Smooth muscle cell (in vitro differentiated cells): ENCODE measurements at regions not wholly inside any gene's neighbourhood (a gene's known extent, or its start where the extent isn't known, plus 50 kb on each side); places are given as distances from the start of the nearest gene placed in this dataset.

Experiments
- DNase-seq: peaks from one replicate; lab custom pipeline; 2025; ENCODE audit not compliant: unreplicated experiment; lab: John Stamatoyannopoulos, UW
- H2AFZ ChIP-seq: fragments of 200-600 bp; sonication (generic); 2 replicates; pipeline ENCODE4 v1.6.0; 2016; ENCODE audit warnings: antibody characterized with exemption, low read depth, mild to moderate bottlenecking
- H3F3A ChIP-seq: fragments of 200-600 bp; sonication (generic); 2 replicates; pipeline ENCODE4 v1.6.0; 2017; ENCODE audit warnings: antibody characterized with exemption, low read depth
- H3K27ac ChIP-seq: fragments of 200-600 bp; sonication (generic); 2 replicates; pipeline ENCODE4 v1.5.1; 2016; ENCODE audit warnings: low read depth, mild to moderate bottlenecking
- H3K27me3 ChIP-seq: fragments of 200-600 bp; sonication (generic); 2 replicates; pipeline ENCODE4 v1.6.1; 2016; ENCODE audit warnings: low read depth, mild to moderate bottlenecking
- H3K36me3 ChIP-seq: fragments of 200-600 bp; sonication (generic); 2 replicates; pipeline ENCODE4 v1.5.1; 2016; ENCODE audit warnings: low read depth
- H3K4me1 ChIP-seq: fragments of 200-600 bp; sonication (generic); 2 replicates; pipeline ENCODE4 v1.5.1; 2016; ENCODE audit warnings: low read depth
- H3K4me2 ChIP-seq: fragments of 200-600 bp; sonication (generic); 2 replicates; pipeline ENCODE4 v1.6.0; 2016; ENCODE audit warnings: mild to moderate bottlenecking
- H3K4me3 ChIP-seq: fragments of 200-600 bp; sonication (generic); 2 replicates; pipeline ENCODE4 v1.5.1; 2016; ENCODE audit warnings: mild to moderate bottlenecking
- H3K79me2 ChIP-seq: fragments of 200-600 bp; sonication (generic); 2 replicates; pipeline ENCODE4 v1.6.0; 2016; ENCODE audit warnings: low read depth, mild to moderate bottlenecking
- H3K9ac ChIP-seq: fragments of 200-600 bp; sonication (generic); 2 replicates; pipeline ENCODE4 v1.6.0; 2016; ENCODE audit warnings: low read depth
- H3K9me3 ChIP-seq: fragments of 200-600 bp; sonication (generic); replicated peaks from 2 replicates; pipeline ENCODE4 v1.5.1; 2016; ENCODE audit warnings: low read depth
- H4K20me1 ChIP-seq: fragments of 200-600 bp; sonication (generic); 2 replicates; pipeline ENCODE4 v1.6.0; 2016; ENCODE audit warnings: low read depth
- WGBS: methylation state at CpG from one replicate; pipeline ENCODE4 v1.1.7; 2016; ENCODE audit warnings: low lambda C conversion rate; 5-methylcytosine and 5-hydroxymethylcytosine counted together
- TF ChIP-seq, protein P1 (sequence below): fragments of 200-600 bp; sonication (generic); IDR thresholded peaks from 2 replicates; pipeline ENCODE4 v1.5.1; 2017; ENCODE audit warnings: borderline replicate concordance, mild to moderate bottlenecking, antibody characterized with exemption; ENCODE audit not compliant: insufficient read depth, poor library complexity, severe bottlenecking

DNA sequence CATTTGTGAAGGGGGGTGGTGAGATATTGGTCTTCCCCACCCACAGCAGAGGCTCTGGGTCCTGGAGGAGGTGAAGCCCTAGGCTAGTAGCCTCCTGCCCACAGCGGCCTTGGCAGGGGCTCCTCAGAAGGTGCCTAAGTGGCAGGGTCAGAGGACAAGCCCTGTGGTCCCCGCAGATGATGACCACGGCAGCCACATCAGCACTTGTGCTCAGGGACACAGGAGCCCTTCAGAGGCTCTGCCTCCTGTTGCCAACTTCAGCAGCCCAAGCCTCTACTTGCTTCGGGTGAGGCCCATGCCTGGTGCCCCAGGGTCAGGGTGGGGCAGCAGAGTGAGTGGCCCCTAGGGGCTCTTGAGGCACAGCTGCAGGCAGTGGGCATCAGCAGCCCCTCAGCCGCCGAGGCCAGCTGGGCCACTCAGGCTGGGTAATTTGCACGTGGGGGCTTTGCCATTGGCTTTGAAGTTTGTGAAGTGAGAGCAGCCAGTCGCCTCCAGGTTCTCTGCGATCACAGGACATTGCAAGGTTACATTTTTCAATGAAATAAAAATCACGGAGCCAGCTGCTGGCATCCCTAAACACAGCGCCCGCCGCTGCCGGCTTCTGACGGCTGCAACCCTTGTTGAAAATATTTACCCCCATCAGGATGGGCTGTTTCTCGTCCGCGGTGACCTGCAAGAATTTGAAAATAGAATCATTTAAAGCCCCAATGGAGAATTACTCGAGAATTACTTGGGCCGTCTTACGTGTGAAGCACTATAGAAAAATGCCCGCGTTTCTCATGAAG lies 108.5 kb downstream of the HMX1 start:
- Histone ChIP-seq H3K27me3 (peaks cover 7% of the 10 kb centered on the region), H3K27ac (no peak overlapping the region), H3K4me3 (no peak overlapping the region), H3F3A (no peaks in the 10 kb centered on the region), H3K79me2 (no peaks in the 10 kb centered on the region), H2AFZ (no peak overlapping the region), H3K4me2 (no peak overlapping the region), H3K4me1 (no peaks in the 10 kb centered on the region), H3K9me3 (no peaks in the 10 kb centered on the region), H3K36me3 (no peaks in the 10 kb centered on the region), H3K9ac (no peak overlapping the region), H4K20me1 (no peaks in the 10 kb centered on the region)
- 87% methylated on average over 23 of the region's 23 CpGs for WGBS
- TF ChIP-seq, protein P1, sequence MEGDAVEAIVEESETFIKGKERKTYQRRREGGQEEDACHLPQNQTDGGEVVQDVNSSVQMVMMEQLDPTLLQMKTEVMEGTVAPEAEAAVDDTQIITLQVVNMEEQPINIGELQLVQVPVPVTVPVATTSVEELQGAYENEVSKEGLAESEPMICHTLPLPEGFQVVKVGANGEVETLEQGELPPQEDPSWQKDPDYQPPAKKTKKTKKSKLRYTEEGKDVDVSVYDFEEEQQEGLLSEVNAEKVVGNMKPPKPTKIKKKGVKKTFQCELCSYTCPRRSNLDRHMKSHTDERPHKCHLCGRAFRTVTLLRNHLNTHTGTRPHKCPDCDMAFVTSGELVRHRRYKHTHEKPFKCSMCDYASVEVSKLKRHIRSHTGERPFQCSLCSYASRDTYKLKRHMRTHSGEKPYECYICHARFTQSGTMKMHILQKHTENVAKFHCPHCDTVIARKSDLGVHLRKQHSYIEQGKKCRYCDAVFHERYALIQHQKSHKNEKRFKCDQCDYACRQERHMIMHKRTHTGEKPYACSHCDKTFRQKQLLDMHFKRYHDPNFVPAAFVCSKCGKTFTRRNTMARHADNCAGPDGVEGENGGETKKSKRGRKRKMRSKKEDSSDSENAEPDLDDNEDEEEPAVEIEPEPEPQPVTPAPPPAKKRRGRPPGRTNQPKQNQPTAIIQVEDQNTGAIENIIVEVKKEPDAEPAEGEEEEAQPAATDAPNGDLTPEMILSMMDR, result no peak
- no peak for DNase-seq

DNA sequence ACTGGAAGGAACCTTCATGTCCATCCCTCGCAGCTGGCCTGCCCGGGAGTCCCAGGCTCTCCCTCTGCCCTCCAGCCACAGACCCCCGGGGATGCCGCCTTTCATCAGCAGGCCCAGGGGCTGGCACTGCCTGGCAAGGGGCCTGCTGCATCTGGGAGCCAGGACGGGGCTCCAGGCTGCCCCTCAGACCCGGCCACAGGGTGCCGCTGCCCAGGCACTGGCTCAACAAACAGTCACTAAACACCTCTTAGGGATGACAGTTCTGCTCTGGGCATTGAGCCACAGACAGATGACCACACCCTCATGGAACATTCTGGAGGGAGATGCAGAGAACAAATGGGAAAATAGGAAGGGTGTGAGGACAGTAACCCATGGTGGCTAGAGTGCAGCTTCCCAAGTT lies 109.3 kb downstream of the HMX1 start:
- Histone ChIP-seq H3K9ac (no peak overlapping the region), H3K79me2 (no peaks in the 10 kb centered on the region), H2AFZ (no peak overlapping the region), H3F3A (no peaks in the 10 kb centered on the region), H3K4me2 (no peak overlapping the region), H3K9me3 (no peaks in the 10 kb centered on the region), H3K4me3 (no peak overlapping the region), H4K20me1 (no peaks in the 10 kb centered on the region), H3K36me3 (no peaks in the 10 kb centered on the region), H3K27ac (no peak overlapping the region), H3K4me1 (no peaks in the 10 kb centered on the region), H3K27me3 (peaks cover 7% of the 10 kb centered on the region)
- no peak for DNase-seq
- WGBS, result 87% methylated on average over 7 of the region's 7 CpGs
- TF ChIP-seq, protein P1, result no peak

DNA sequence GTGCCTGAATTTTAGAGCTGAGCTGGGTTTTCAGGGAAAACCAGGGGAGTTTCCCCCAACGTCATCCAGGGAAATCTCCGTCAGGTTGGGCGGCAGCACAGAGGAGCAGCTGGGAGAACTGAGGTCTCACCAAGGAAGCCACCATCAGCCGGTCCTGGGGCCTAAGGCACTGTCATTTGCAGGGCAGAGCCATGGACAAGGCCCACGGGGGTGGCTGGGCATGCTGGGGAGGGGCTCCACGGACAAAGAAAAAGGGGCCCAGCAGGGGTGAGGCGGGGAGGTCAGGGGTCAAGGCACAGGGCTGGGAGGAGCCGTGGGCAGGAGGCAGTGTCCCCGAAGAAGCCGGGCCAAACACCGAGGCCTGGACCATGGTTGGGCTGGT lies 109.8 kb downstream of the HMX1 start:
- H2AFZ ChIP-seq, result no peak overlapping the region
- TF ChIP-seq, protein P1, result no peak
- 80% methylated on average over 7 of the region's 11 CpGs for WGBS
- no peaks in the 10 kb centered on the region for H3F3A ChIP-seq
- H3K9me3 ChIP-seq, result no peaks in the 10 kb centered on the region
- H3K4me3 ChIP-seq, result no peak overlapping the region
- H3K27me3 ChIP-seq, result peaks cover 2% of the 10 kb centered on the region
- H3K79me2 ChIP-seq, result no peaks in the 10 kb centered on the region
- H3K36me3 ChIP-seq, result no peaks in the 10 kb centered on the region
- no peaks in the 10 kb centered on the region for H4K20me1 ChIP-seq
- no peak overlapping the region for H3K4me2 ChIP-seq
- DNase-seq, result no peak
- no peaks in the 10 kb centered on the region for H3K4me1 ChIP-seq
- no peak overlapping the region for H3K27ac ChIP-seq
- no peak overlapping the region for H3K9ac ChIP-seq
